Upper lobe of left lung (tissue), 6 donors: ENCODE measurements at regions not wholly inside any gene's neighbourhood (a gene's known extent, or its start where the extent isn't known, plus 50 kb on each side); places are given as distances from the start of the nearest gene placed in this dataset.
A peak's percentile ranks its signal among the peaks of the same experiment; 100 is the strongest.

Source experiments
- ATAC-seq, 2 donors: fragments of 200-7000 bp; cut with Tn5 transposase; one replicate each; pipeline ENCODE4 v1.9.1; 2022; ENCODE audit warnings: mild to moderate bottlenecking in 2 of 2, moderate library complexity in 2 of 2; ENCODE audit not compliant: low FRiP score in 2 of 2
- DNase-seq, 2 donors: peaks; one replicate each; pipeline ENCODE4 v3.0.0-alpha.2; 2019 to 2020
- H3K27ac ChIP-seq, 4 donors: fragments of 200-600 bp; sonication (generic); one replicate each; pipeline ENCODE4 v1.5.1; 2016 to 2019
- H3K27me3 ChIP-seq, 4 donors: fragments of 200-600 bp; sonication (generic); one replicate each; pipeline ENCODE4 v1.5.1; 2017 to 2019
- H3K36me3 ChIP-seq, 4 donors: fragments of 200-600 bp; sonication (generic); one replicate each; pipeline ENCODE4 v1.5.1; 2016 to 2019
- H3K4me1 ChIP-seq, 4 donors: fragments of 200-600 bp; sonication (generic); one replicate each; pipeline ENCODE4 v1.5.1; 2018 to 2019
- H3K4me3 ChIP-seq, 4 donors: fragments of 200-600 bp; sonication (generic); one replicate each; pipeline ENCODE4 v1.5.1; 2017 to 2019; ENCODE audit warnings: mild to moderate bottlenecking in 2 of 4, moderate library complexity in 1 of 4
- H3K9me3 ChIP-seq, 4 donors: fragments of 200-600 bp; sonication (generic); one replicate each; pipeline ENCODE4 v1.5.1; 2018 to 2019
- EP300 ChIP-seq, 4 donors: sonication (generic); formaldehyde crosslinking; IDR thresholded peaks; one replicate each; pipeline ENCODE4 v1.5.1; 2017; ENCODE audit warnings: antibody characterized with exemption in 4 of 4, control low read depth in 2 of 4
- POLR2A ChIP-seq, 4 donors: fragments of 450-650 bp; IDR thresholded peaks; one replicate each; pipeline ENCODE4 v1.5.1; 2016 to 2017; ENCODE audit warnings: antibody characterized with exemption in 4 of 4, mild to moderate bottlenecking in 2 of 4
- POLR2AphosphoS5 ChIP-seq, 2 donors: sonication (generic); formaldehyde crosslinking; IDR thresholded peaks; one replicate each; pipeline ENCODE4 v1.5.1; 2017; ENCODE audit warnings: antibody characterized with exemption in 2 of 2
- WGBS, 2 donors: methylation state at CpG; one replicate each; pipeline ENCODE4 v1.1.5; 2017 to 2018; 5-methylcytosine and 5-hydroxymethylcytosine counted together
- TF ChIP-seq, protein P1 (sequence below), 6 experiments: fragments of 450-650 bp in 4 of 6; fragments of 200-600 bp in 2 of 6; sonication (generic) in 2 of 6; IDR thresholded peaks; one replicate each; pipeline ENCODE4 v1.5.1; 2016 to 2019; ENCODE audit warnings: antibody characterized with exemption in 6 of 6
- donor health status: DM: no; HTN: no; CAD: no; lungs with moderate emphysema.
- donor health status: DM: no; HTN: yes; CAD: no; lungs with severe emphysema.

DNA sequence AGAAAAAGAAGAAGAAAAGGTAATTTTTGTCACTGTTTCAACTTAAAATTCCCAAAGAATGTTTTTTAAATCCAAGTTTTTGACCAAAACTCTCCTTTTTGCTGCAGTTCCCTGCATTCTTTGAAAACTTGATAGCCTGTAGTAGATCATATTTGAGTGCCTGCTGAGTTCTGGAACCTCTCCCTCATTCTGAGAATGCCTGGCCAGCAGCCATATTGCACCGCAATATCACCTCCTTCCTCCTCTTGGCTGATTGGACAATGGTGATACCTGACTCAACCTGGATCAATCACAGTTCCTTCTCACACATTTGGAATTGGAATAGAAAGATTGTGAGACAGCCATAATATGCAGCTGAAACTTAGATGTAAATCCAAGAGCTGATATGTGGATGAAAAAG lies 97.6 kb upstream of the GAP43 start:
- WGBS, 2 donors: 71 to 76% methylated on average over 1 of the region's 1 CpG
- H3K4me3 ChIP-seq: no peak overlapping the region

DNA sequence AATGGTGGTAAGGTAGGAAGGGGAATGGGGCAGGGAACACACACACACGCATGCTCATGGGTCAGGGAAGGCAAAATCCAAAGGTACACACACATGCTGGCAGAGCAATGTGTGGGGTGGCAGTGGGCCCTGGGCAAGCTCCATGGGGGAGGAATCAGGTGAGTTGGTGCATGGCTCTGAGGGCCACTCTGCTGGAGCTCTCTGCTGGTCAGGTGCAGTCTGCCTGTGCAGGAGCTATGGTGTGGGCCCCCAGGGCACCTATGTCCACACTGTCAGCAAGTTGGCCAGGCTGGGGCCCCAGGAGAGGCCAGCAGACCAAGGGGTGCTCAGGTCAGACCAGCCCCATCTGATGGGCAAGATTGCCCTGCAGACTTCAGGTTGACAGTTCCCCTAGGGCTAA lies 90.1 kb upstream of the GAP43 start:
- H3K4me3 ChIP-seq: no peak overlapping the region
- H3K36me3 ChIP-seq: no peaks in the 10 kb centered on the region
- WGBS, 2 donors: 84 to 100% methylated on average over 1 of the region's 1 CpG
- TF ChIP-seq EP300 (IDR thresholded peaks at IDR 0.05) (no peak), POLR2AphosphoS5 (IDR thresholded peaks at IDR 0.05) (no peak), POLR2A (IDR thresholded peaks at IDR 0.05) (no peak)
- TF ChIP-seq, protein P1, sequence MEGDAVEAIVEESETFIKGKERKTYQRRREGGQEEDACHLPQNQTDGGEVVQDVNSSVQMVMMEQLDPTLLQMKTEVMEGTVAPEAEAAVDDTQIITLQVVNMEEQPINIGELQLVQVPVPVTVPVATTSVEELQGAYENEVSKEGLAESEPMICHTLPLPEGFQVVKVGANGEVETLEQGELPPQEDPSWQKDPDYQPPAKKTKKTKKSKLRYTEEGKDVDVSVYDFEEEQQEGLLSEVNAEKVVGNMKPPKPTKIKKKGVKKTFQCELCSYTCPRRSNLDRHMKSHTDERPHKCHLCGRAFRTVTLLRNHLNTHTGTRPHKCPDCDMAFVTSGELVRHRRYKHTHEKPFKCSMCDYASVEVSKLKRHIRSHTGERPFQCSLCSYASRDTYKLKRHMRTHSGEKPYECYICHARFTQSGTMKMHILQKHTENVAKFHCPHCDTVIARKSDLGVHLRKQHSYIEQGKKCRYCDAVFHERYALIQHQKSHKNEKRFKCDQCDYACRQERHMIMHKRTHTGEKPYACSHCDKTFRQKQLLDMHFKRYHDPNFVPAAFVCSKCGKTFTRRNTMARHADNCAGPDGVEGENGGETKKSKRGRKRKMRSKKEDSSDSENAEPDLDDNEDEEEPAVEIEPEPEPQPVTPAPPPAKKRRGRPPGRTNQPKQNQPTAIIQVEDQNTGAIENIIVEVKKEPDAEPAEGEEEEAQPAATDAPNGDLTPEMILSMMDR (IDR thresholded peaks at IDR 0.05): no peak
- no peaks in the 10 kb centered on the region for H3K9me3 ChIP-seq
- DNase-seq: peak in 1 of 2 donors; percentile 28
- H3K4me1 ChIP-seq: no peaks in the 10 kb centered on the region
- ATAC-seq: peak in 1 of 2 donors; percentile 46
- no peak overlapping the region for H3K27ac ChIP-seq
- H3K27me3 ChIP-seq: no peaks in the 10 kb centered on the region

More for the DNA sequence above, 97.6 kb upstream of the GAP43 start:
- H3K4me1 ChIP-seq: no peaks in the 10 kb centered on the region
- H3K27me3 ChIP-seq: no peaks in the 10 kb centered on the region
- H3K9me3 ChIP-seq: no peaks in the 10 kb centered on the region
- no peaks in the 10 kb centered on the region for H3K36me3 ChIP-seq
- no peak for DNase-seq
- no peak for ATAC-seq
- H3K27ac ChIP-seq: no peak overlapping the region
- TF ChIP-seq EP300 (IDR thresholded peaks at IDR 0.05) (no peak), POLR2AphosphoS5 (IDR thresholded peaks at IDR 0.05) (no peak), POLR2A (IDR thresholded peaks at IDR 0.05) (no peak)
- TF ChIP-seq, protein P1 (IDR thresholded peaks at IDR 0.05): no peak

GRCh38 chr3:115536171-115536570 lies 87.1 kb upstream of the GAP43 start:
- DNase-seq (no peak), ATAC-seq (no peak)
- no peak overlapping the region for H3K4me3 ChIP-seq
- no peaks in the 10 kb centered on the region for H3K9me3 ChIP-seq
- H3K27ac ChIP-seq: no peak overlapping the region
- H3K27me3 ChIP-seq: no peaks in the 10 kb centered on the region
- TF ChIP-seq POLR2AphosphoS5 (IDR thresholded peaks at IDR 0.05) (no peak), EP300 (IDR thresholded peaks at IDR 0.05) (no peak), POLR2A (IDR thresholded peaks at IDR 0.05) (no peak)
- TF ChIP-seq, protein P1 (IDR thresholded peaks at IDR 0.05): no peak
- 97 to 100% methylated on average over 2 of the region's 2 CpGs for WGBS, 2 donors
- no peaks in the 10 kb centered on the region for H3K36me3 ChIP-seq
- H3K4me1 ChIP-seq: no peaks in the 10 kb centered on the region

- TF ChIP-seq POLR2A (IDR thresholded peaks at IDR 0.05): no peak
- TF ChIP-seq, protein P1 (IDR thresholded peaks at IDR 0.05): no peak
- no peak for TF ChIP-seq EP300 (IDR thresholded peaks at IDR 0.05)
- TF ChIP-seq POLR2AphosphoS5 (IDR thresholded peaks at IDR 0.05): no peak
- H3K36me3 ChIP-seq: no peaks in the 10 kb centered on the region
- H3K4me1 ChIP-seq: no peaks in the 10 kb centered on the region
- 87 to 89% methylated on average over 3 of the region's 3 CpGs for WGBS, 2 donors
- H3K27me3 ChIP-seq: no peaks in the 10 kb centered on the region
- DNase-seq (no peak), ATAC-seq (no peak)
- no peaks in the 10 kb centered on the region for H3K9me3 ChIP-seq
- H3K27ac ChIP-seq: no peak overlapping the region
- H3K4me3 ChIP-seq: no peak overlapping the region
Measured at GRCh38 chr3:115537669-115538068, 85.6 kb upstream of the GAP43 start.

DNA sequence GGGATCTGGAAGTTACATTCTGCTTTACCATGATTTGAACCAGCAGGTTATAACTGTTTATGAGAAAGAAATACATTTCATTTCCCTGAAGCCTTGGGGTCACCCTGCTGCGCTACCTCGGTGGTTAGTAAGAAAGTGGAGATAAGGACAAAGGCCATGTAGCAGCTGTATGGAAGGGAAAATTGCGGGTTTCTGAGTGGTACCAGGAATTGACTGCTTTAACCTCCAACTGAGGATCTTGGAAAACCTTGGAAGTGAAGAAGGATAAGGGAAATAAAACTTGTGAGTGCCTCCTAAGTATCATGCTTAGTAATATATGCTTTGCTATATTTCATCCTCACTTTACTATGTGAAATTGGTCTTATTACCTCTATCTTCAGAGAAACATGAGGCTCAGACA lies 76.1 kb upstream of the GAP43 start:
- ATAC-seq: no peak

More for the DNA sequence above, 76.1 kb upstream of the GAP43 start:
- no peak overlapping the region for H3K4me3 ChIP-seq
- TF ChIP-seq POLR2AphosphoS5 (IDR thresholded peaks at IDR 0.05) (no peak), POLR2A (IDR thresholded peaks at IDR 0.05) (no peak), EP300 (IDR thresholded peaks at IDR 0.05) (no peak)
- TF ChIP-seq, protein P1 (IDR thresholded peaks at IDR 0.05): no peak
- DNase-seq: no peak
- H3K27me3 ChIP-seq: no peaks in the 10 kb centered on the region
- H3K4me1 ChIP-seq: no peaks in the 10 kb centered on the region
- WGBS, 2 donors: 90 to 96% methylated on average over 3 of the region's 3 CpGs
- no peaks in the 10 kb centered on the region for H3K36me3 ChIP-seq
- H3K27ac ChIP-seq: no peak overlapping the region
- no peaks in the 10 kb centered on the region for H3K9me3 ChIP-seq
